CD4-positive, alpha-beta T cell (primary cell): ENCODE measurements at regions not wholly inside any gene's neighbourhood (a gene's known extent, or its start where the extent isn't known, plus 50 kb on each side); places are given as distances from the start of the nearest gene placed in this dataset.

Experiments
- ATAC-seq: fragments of 200-7000 bp; cut with Tn5 transposase; one replicate; pipeline ENCODE4 v1.10.0; 2022; ENCODE audit warnings: mild to moderate bottlenecking; ENCODE audit not compliant: poor library complexity
- CTCF ChIA-PET: fragments of 350-600 bp; sonication (Branson Sonifier 250); formaldehyde crosslinking; loops from one replicate; lab custom pipeline; 2021; ENCODE audit warnings: antibody characterized with exemption, inconsistent platforms; lab: Charles Lee
- POLR2A ChIA-PET: fragments of 350-600 bp; sonication (Branson Sonifier 250); formaldehyde crosslinking; loops from one replicate; lab custom pipeline; 2021; ENCODE audit warnings: antibody characterized with exemption, inconsistent platforms; lab: Charles Lee
- DNase-seq, 14 experiments: peaks; one replicate each; pipeline ENCODE4 v3.0.0-alpha.2; 2013 to 2020; ENCODE audit warnings: mixed read lengths in 2 of 14
- H3K27ac ChIP-seq, 2 donors: one replicate each; pipeline versions ENCODE4 v1.5.1 to v1.7.0; 2013; ENCODE audit warnings: low read length in 2 of 2, low read depth in 1 of 2, mild to moderate bottlenecking in 1 of 2
- H3K27me3 ChIP-seq, 2 experiments: 1 replicate in 1 of 2; 2 replicates in 1 of 2; pipeline versions ENCODE4 v1.6.1 to v1.7.0; 2013; ENCODE audit warnings: low read length in 2 of 2, control low read depth in 1 of 2, mild to moderate bottlenecking in 1 of 2, moderate library complexity in 1 of 2; ENCODE audit not compliant: insufficient read depth in 2 of 2, control insufficient read depth in 1 of 2
- H3K36me3 ChIP-seq: one replicate; pipeline ENCODE4 v1.6.1; 2013; ENCODE audit warnings: low read length, control low read depth; ENCODE audit not compliant: insufficient read depth
- H3K4me1 ChIP-seq: one replicate; pipeline ENCODE4 v1.6.1; 2013; ENCODE audit warnings: low read length, control low read depth; ENCODE audit not compliant: insufficient read depth
- H3K4me3 ChIP-seq: one replicate; pipeline ENCODE4 v1.5.1; 2013; ENCODE audit warnings: mild to moderate bottlenecking, low read length, moderate library complexity
- H3K9me3 ChIP-seq, 2 experiments: 1 replicate in 1 of 2; 2 replicates in 1 of 2; pipeline versions ENCODE4 v1.6.1 to v1.7.0; 2013; ENCODE audit warnings: low read length in 2 of 2, mild to moderate bottlenecking in 2 of 2, control low read depth in 1 of 2, moderate library complexity in 1 of 2; ENCODE audit not compliant: control insufficient read depth in 1 of 2, insufficient read depth in 1 of 2
- H3K27ac Mint-ChIP-seq: one replicate; pipeline ENCODE4 v1.8.0; 2020; ENCODE audit warnings: mixed read lengths
- H3K27me3 Mint-ChIP-seq: one replicate; pipeline ENCODE4 v1.8.0; 2021; ENCODE audit warnings: mixed read lengths
- H3K36me3 Mint-ChIP-seq: one replicate; pipeline ENCODE4 v1.8.0; 2021; ENCODE audit warnings: low read depth, mixed read lengths
- H3K4me1 Mint-ChIP-seq: one replicate; pipeline ENCODE4 v1.8.0; 2021; ENCODE audit warnings: low read depth, mixed read lengths
- H3K4me3 Mint-ChIP-seq: one replicate; pipeline ENCODE4 v1.8.0; 2020; ENCODE audit warnings: mild to moderate bottlenecking, mixed read lengths
- H3K9me3 Mint-ChIP-seq: one replicate; pipeline ENCODE4 v1.8.0; 2020; ENCODE audit warnings: mixed read lengths
- intact Hi-C, 2 experiments: fragments of 100-400 bp; cut with DNase I in 1 of 2; cut with micrococcal nuclease in 1 of 2; formaldehyde crosslinking; loops; one replicate each; pipeline versions ENCODE4 v1.15.1 to v1.9.0; 2023 to 2025; cut with DNase I, micrococcal nuclease
- TF ChIP-seq, protein P1 (sequence below): fragments of 200-600 bp; IDR thresholded peaks from one replicate; pipeline ENCODE4 v1.8.0; 2022; ENCODE audit warnings: antibody characterized with exemption, mild to moderate bottlenecking

DNA sequence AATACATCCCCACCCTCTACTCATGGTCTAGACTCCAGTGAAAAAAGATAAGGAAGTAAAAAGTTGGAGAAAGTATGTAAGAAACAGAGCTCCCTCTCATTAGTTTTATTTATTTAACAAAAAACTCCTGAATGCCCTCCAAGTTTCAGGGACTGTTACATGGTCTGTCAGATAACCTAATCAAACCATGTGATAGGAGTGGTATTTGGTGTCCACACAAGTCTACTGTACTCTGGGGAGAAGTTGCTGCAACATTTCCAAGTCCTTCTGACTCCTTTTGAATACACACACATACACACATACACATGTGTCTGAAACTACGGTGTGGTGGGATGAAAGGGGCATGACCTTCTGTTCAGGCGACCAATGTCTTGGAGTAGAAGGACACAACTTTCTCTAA is 320.0 kb downstream of the ADGRG6 start:
- Histone ChIP-seq H3K4me1 (no peaks in the 10 kb centered on the region), H3K27ac (no peak overlapping the region), H3K9me3 (no peaks in the 10 kb centered on the region), H3K36me3 (no peaks in the 10 kb centered on the region), H3K4me3 (no peak overlapping the region), H3K27me3 (no peaks in the 10 kb centered on the region)
- ATAC-seq (no peak), DNase-seq (no peak)
- Mint-ChIP-seq H3K4me3 (no peak overlapping the region), H3K27me3 (no peaks in the 10 kb centered on the region), H3K9me3 (no peaks in the 10 kb centered on the region), H3K4me1 (no peaks in the 10 kb centered on the region), H3K36me3 (no peaks in the 10 kb centered on the region), H3K27ac (no peak overlapping the region)
- intact Hi-C loops = no loop called here
- POLR2A ChIA-PET = interaction anchor here (0.8 kb wide), 1 partner anchor 10 kb away, joined by 3 read pairs; no protein-coding TSS in a partner anchor
- CTCF ChIA-PET = no interaction called here
- TF ChIP-seq, protein P1, sequence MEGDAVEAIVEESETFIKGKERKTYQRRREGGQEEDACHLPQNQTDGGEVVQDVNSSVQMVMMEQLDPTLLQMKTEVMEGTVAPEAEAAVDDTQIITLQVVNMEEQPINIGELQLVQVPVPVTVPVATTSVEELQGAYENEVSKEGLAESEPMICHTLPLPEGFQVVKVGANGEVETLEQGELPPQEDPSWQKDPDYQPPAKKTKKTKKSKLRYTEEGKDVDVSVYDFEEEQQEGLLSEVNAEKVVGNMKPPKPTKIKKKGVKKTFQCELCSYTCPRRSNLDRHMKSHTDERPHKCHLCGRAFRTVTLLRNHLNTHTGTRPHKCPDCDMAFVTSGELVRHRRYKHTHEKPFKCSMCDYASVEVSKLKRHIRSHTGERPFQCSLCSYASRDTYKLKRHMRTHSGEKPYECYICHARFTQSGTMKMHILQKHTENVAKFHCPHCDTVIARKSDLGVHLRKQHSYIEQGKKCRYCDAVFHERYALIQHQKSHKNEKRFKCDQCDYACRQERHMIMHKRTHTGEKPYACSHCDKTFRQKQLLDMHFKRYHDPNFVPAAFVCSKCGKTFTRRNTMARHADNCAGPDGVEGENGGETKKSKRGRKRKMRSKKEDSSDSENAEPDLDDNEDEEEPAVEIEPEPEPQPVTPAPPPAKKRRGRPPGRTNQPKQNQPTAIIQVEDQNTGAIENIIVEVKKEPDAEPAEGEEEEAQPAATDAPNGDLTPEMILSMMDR = no peak

DNA sequence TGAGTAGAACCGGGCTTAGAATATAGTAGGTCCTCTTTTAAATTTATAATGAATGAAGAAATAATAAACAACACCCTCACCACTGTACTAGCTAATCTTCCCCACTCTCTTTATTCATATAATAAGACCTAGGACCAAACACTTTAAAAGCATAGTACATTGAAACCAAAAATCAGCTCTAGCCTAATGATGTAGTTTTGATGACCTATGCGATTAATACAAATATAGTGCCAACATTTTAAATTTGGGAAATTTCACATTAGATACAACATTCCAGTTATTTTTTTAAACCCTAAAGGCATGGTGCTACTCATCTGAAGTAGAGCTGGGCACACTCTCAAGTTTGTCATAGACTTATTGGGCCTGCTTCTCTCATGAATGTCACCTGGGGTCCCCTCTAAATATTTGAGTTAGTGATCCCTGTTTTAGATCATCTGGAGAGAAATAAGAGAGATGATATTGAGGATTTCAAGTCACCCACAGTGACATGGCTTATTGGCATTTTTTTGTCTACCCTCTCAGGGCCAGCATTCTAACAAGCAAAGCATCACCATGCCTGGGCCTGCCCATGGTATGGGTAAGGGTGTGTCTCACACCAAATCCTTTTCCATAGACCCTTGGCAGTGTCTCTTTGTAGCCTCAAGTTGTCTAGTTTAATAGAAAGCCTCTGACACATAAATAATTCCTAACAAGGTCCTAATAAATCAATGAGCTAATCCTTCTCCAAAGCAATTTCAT is 319.8 kb downstream of the HIVEP2 start:
- ATAC-seq = no peak
- intact Hi-C loops = no loop called here
- no peak overlapping the region for H3K4me3 ChIP-seq
- H3K36me3 Mint-ChIP-seq = no peaks in the 10 kb centered on the region
- H3K4me3 Mint-ChIP-seq = no peak overlapping the region
- H3K36me3 ChIP-seq = no peaks in the 10 kb centered on the region
- H3K9me3 Mint-ChIP-seq = no peaks in the 10 kb centered on the region
- no peak overlapping the region for H3K27ac Mint-ChIP-seq
- no peaks in the 10 kb centered on the region for H3K27me3 ChIP-seq
- POLR2A ChIA-PET = interaction anchor here (1.0 kb wide), 1 partner anchor 17 kb away, joined by 3 read pairs; no protein-coding TSS in a partner anchor
- H3K27ac ChIP-seq = no peak overlapping the region
- H3K9me3 ChIP-seq = no peaks in the 10 kb centered on the region
- H3K4me1 Mint-ChIP-seq = peaks cover 4% of the 10 kb centered on the region
- DNase-seq = no peak
- CTCF ChIA-PET = no interaction called here
- TF ChIP-seq, protein P1 = no peak
- H3K4me1 ChIP-seq = no peaks in the 10 kb centered on the region
- no peaks in the 10 kb centered on the region for H3K27me3 Mint-ChIP-seq

DNA sequence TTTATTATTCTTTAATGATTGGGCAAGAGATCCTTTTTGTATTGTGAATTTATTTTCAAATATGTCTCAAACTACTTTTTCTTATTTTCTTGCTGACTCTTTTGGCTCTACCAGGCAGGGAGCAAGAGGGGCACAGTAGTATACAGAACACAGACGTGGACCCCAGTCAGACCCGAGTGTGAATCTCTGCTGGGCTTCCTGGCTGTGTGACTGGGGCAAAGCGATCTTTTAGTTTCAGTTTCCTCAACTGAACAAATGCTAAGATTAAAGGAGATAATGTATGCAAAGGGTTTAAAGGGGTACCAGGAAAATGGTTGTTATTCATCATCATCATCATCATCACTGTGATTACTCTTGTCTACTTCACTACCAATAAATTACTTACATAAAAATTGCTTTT is 317.5 kb downstream of the HIVEP2 start:
- no peaks in the 10 kb centered on the region for H3K9me3 Mint-ChIP-seq
- intact Hi-C loops = no loop called here
- peak in 3 of 14 experiments; percentile 9 to 22 (median 11) for DNase-seq
- H3K4me3 Mint-ChIP-seq = peak overlapping the region; percentile 54
- H3K36me3 Mint-ChIP-seq = no peaks in the 10 kb centered on the region
- ATAC-seq = no peak
- H3K27me3 ChIP-seq = no peaks in the 10 kb centered on the region
- ChIA-PET POLR2A (no interaction called here), CTCF (interaction anchor here (0.7 kb wide), 1 partner anchor 435 kb away, joined by 3 read pairs; no protein-coding TSS in a partner anchor)
- TF ChIP-seq, protein P1 = no peak
- no peaks in the 10 kb centered on the region for H3K36me3 ChIP-seq
- H3K4me1 Mint-ChIP-seq = peaks cover 18% of the 10 kb centered on the region
- no peaks in the 10 kb centered on the region for H3K27me3 Mint-ChIP-seq
- no peak overlapping the region for H3K27ac ChIP-seq
- no peaks in the 10 kb centered on the region for H3K4me1 ChIP-seq
- H3K27ac Mint-ChIP-seq = no peak overlapping the region
- H3K9me3 ChIP-seq = no peaks in the 10 kb centered on the region
- peak overlapping the region; percentile 30 for H3K4me3 ChIP-seq
